COLO668 (cell line): ENCODE measurements at regions not wholly inside any gene's neighbourhood (a gene's known extent, or its start where the extent isn't known, plus 50 kb on each side); places are given as distances from the start of the nearest gene placed in this dataset.

Experiments
- DNase-seq: peaks from one replicate; lab custom pipeline; 2025; ENCODE audit not compliant: unreplicated experiment; lab: John Stamatoyannopoulos, UW

DNA sequence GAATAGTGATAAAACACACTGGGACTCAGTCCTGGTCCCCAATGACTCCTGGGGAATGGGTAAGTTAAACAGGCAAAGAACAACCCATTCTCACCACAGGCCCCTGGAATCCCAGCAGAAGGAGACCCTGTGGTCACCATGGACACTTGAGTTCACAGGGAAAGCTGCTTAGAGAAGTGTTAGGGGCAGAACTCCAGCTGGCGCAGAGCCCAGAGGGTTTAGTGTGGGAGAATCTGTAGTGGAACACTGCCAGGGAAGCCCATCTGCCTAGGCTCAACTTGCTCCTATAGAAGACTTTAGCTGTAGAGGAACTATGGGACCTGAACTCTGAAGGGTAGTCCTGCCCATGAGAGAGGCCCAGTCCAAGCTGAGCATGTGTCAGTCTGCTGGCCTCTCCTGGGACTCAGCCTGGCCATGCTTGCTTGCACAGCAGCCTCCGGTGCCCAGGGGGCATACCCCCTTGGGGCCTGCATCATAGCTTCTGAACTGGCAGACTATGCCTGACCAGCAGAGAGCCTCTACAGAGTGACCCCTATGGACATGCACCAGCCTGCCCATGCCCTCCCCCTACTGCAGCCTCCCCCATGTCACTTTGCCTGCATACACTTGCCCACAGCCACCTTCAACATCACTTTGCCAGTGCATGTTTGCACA lies 343.5 kb downstream of the IDS start:
- DNase-seq, result no peak

DNA sequence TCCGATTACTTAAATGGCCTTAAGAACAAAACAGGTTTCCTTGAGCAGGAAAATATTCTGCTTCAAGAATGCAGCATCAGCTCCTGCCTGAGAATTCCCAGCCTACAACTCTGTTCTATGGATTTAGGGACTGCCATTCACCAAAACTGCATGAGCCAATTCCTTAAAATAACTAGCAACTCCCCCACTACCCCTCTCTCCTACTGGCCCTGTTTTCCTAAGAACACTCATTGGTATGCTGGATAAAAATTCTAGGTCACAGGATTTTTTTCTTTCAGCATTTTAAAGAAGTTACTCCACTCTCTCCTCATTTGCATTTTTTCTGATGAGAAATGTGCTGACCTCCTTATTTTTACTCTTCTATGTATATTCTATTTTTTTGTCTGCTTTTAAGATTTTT lies 347.1 kb downstream of the IDS start:
- DNase-seq, result no peak

DNA sequence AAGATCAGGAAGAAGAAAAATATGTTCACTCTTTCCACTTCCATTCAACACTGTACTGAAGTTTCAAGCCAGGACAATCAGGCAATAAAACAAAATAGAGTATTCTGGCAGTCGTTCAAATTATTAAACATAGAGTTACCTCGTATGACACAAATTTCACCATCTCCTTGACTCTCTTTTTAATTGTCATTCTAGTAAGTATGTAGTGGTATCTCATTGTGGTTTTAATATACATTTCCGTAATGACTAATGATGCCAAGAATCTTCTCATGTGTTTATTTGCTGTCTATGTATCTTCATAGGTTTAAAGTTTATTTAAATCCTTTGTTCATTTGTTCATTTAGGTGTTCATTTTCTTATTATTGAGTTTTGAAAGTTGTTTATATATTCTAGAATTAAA lies 352.2 kb downstream of the IDS start:
- DNase-seq, result no peak

DNA sequence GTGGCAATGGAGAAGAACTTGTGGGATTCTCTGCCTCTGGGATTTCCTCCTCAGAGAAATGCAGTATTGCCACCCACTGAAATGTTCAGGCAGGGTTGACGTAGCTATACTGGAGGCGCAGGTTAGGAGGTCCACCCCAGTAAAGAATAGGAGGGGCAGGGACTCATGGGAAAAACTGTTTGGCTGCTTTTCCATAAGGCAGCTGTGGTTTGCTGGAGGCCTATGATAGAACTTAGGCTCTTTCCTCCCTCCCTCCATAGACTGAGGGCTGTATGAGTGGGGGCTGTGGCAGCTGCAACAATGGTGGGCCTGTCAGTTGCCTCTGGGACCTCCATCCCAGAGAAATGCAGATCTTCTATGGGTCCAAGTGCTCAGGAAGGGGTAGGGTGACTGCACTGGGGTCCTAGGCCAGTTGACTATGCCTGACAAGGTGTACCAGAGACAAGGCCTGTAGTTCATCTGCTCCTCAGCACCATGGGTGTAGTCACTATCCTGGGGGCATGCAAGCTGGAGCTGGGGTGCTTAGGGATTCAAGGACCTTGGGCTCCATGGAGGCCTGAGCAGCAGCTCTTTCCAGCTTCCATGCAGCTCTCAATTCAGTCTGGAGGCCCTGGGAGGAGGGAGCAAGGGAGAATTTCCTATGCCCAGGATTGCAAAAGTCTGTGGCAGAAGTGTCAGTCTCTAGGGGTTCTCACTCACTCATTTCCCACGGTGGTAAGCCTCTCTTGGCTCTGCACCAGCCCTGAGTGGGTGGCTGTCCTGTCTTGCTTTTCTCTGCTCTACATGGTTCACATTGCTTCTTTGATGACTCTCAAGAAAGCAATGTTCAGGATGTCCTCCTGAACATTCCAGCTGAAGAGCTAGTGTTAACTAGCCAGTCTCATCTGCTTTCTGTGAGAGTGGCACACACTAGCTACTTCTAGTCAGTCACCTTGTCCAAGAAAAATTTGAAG lies 353.0 kb downstream of the IDS start:
- no peak for DNase-seq

DNA sequence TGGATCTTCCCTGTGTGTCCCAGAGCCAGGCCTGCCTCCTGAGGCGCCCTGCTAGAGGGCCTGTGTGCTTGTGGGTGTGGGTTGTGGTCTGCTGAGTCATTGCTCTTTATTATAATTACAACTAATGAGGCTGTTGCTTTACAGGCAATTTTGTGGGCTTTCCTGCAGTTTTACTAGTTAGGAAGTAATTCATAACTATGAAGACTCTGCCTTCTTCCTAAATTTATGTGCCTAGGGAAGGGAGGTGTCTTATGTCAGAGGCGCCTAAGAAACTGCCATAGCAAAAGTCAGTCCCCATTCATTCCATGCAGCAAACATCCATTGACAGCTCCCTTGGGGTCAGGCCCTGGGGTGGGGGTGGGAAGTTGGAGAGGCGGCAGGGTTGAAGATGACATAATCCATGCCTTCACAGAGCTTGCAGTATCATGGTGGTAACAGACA lies 359.2 kb downstream of the IDS start:
- no peak for DNase-seq

DNA sequence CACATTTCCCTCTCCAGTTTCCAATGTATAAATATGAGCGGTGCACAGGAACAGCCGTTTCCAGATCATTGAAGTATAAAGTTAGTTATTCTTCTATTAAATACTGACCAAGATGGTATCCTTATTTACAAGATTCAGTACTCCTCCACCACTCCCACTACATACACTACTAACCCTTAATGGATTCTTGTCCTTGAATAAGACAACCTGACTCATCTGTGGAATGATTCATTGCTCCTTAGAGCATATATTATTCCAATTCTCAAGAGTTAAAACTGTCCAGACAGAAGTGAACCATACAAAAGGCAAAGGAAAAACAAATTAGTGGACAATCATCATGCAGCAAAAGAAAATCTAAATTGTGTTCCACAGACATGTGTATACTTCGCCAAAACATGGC lies 373.3 kb downstream of the IDS start:
- no peak for DNase-seq

DNA sequence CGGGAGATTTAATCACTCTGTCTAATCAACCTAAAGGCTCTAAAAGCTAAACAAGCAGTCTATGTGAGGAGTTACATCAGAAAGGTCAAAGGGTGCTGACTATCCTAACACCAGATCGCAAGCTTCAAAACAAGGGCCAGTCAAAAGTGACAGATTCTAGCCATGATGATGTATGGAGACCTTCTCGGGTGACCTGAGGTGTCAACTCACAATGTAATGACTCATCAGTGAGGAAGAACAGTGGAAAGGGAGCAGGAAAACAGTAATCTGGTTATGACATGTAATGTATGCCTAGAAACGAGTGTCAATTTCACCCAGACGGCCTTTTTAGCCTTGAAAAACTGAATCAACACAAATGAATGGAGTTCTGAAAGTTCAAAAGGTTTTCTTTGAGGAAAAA lies 375.3 kb downstream of the IDS start:
- DNase-seq, result no peak

DNA sequence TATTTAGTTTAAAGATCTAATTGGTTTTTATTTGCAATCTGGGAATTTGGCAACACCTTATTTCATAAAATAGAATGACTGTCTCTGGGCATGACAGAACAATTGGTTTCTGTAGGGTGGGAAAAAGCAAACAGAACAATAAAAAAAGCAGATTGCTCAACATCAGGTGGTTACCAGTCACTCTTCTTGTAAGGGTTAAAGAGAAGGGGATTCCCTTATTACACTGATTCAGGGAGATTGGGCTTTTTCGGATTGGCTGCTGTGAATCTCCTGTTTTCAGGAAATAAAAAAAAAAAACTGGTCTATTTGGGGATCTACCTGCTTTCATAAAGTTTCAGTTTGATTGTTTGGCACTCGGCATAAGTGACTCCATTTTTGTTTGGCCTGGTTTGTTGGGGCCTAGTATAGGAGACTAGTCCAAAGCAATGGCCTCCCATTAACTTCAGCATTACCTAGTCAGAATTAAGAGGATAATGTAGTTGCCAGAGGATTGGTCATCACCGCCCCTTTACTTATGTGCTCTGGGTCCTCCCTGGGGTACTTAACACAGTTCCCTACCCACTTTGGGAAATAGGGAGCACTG lies 380.5 kb downstream of the IDS start:
- no peak for DNase-seq

DNA sequence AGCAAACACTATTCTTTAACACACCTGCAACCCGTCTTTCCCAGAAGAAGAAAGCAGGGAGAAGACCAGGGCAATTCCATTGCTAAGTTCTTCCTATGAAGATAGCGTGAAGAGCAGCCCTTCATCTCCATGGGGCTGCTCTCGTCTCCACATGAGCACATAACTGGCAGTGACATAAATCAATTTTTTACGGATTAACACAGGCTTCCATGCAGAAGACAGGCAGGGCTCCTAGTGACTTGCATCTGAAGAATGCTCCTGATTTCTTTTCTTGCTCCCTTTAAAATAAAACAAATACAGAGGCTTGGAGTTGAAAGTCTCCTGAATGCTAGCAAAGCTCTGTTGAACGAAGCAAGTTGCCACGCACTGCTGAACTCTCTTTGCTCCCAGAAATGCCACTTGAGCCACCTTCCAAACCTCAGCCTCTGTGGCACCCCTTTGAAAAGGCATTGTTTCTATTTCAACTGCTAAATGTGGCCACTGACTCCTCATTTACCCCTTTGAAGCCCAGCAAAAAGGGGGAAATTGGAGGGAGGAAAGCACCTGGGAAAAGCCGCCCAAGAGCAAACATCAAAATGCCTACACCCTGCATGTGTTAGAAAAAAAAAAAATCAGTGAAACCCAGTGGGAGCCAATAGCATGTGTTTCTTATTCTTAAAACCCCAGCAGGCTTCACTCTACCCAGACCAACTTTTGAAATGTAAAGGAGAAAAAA lies 383.7 kb downstream of the IDS start:
- no peak for DNase-seq

DNA sequence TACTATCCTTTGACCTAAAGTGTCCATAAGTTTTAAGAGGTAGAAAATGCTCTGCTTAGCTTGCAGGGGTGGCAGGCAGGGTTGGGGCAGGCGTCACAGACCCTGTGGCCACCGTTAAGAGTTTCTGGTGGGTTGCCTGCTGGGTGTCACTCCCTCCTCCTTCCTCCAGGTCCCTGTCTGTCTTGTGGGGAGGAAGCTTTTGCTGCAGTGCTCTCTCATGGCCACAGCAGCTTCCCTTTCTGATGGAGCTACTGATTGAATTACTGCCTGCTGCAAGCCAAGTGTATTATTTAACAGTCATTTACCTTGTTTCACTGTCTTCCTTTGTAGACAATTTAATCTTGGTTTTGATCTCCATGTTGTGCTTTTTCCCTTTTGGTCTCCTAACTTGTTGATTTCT lies 384.6 kb downstream of the IDS start:
- DNase-seq, result no peak

DNA sequence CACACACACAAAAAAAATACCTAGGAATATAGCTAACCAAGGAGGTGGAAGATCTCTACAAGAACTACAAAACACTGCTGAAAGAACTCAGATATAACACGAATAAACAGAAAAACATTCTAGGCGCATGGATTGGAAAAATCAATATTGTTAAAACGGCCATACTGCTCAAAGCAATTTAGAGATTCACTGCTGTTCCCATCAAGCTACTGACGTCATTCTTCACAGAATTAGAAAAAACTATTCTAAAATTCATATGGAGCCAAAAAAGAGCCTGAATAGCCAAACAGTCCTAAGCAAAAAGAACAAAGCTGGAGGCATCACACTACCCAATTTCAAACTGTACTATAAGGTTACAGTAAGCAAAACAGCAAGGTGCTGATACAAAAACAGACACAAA lies 390.2 kb downstream of the IDS start:
- no peak for DNase-seq

DNA sequence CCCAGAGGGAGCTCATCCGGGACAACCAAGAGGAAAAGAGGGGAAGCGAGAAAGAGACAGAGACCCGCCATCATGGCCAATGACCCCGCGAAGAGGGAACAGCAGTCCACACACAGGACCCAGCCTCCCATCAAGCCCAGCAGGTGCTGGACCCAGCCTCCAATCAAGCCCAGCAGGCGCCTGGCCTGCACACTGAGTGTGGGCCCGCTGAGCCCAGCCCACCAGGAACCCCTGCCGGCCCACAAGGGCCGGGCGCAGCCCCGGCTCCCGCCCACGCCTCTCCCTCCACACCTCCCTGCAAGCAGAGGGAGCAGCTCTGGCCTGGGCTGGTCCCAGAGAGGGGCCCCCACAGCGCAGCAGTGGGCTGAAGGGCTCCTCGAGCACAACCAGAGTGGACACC lies 391.1 kb downstream of the IDS start:
- no peak for DNase-seq

DNA sequence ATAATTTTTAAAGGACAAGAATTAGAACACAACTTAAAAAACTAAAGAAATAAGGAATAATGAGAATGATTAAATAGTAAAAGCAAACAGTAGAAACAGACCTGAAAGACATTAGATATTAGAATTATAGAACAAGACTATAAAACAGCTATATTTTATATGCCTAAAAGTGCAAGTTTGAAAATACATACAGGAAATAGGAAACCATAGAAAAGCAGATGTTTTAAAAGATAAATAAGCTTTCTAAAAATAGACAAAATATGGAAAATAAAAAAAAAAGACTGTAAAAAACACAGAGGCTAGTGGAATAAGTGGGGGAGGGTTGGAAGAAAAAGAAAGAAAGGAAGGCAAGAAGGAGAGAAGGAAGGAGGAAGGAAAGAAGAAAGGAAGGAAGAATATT lies 407.3 kb downstream of the IDS start:
- DNase-seq, result no peak

DNA sequence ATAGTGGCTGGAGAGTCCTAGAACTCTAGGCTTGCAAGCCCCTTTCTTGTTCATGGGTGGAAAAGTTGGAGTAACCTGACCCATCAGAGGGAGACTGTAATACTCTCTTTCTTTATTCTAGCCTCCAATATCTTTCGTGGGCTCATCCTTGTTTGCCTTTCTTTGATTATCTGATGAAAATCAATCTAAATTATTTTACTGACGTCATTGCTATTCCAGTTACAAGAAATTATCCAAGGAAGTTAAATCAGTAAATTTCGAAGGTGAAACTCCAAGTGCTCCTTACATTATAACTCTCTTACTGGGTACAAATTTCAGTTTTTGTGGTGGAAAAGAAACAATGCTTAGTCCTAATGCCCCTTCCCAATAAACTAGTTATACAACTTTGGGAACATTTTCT lies 412.9 kb downstream of the IDS start:
- no peak for DNase-seq

DNA sequence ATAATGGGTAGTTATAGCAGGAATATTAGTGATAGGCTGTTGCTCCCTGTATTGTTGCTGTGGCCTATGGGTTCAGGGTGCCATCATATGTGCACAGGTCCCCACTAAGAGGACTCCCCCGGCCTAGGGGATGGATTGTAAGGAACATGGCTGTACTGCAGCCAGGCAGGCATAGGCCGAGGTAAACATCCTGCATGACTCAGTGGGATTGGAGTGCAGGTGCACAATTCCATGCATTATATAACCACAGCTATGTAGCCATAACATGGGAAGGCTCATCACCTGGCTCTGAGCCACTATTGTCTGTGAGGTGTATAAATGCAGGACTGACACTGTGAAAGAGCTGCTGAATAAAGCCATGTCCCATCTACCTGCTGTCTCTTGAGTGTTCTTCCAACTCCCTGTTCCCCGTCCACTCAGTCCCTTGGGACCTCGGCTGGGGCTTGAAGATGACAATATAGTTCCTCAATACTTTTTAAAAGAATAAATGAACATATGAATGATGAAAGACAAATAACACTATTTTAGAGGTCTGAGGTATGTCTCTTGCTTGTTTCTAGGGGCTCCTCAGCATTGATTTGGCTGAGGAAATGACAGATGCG lies 425.2 kb downstream of the IDS start:
- no peak for DNase-seq

DNA sequence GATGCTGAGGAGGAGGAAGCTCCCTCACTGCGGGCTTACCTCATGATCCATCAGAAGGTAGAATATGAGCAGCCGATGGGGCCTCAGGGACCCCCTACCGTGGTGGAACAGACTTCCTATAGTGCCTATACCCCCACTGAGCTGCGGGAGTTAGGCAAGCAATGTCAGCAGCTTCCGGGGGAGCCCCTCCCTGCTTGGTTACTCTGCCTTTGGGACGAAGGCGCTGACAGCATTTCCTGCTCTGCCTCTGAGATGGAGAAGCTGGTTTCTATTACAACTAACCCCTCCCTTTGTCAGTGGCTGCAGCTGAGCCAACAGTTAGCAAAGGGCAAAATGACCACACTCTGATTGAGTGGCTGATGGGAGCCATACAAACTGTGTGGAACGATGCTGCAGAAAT lies 430.7 kb downstream of the IDS start:
- DNase-seq, result no peak

DNA sequence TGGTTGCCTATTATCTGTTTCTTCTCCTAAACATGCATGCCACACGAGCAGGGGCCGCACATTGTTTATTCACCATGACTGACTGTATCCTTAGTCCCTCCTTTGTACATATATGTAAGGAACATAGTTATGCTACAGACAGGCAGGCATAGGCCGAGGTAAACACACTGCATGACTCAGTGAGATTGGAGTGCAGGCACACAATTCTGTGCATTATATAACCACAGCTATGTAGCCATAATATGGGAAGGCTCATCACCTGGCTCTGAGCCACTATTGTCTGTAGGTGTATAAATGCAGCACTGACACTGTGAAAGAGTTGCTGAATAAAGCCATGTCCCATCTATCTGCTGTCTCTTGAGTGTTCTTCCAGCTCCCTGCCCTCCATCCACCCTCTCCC lies 431.6 kb downstream of the IDS start:
- no peak for DNase-seq

DNA sequence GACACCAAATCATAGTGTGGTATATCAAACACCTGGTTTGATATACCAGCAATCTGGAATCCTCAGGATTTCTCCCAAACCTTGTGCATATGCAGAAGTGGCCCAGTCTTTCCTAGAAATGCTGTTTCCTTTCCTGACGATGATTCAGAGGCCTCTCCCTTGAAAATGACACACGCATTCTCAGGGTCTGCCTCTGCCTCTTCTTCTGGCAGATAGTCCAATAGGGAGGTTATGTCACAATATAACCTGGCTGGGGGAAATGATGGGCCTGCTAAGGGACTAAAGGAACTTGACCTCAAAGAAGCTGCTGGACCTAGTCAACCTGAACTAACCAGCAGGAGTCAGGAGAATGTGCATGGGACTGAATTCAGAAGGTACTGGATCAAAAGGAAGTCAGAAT lies 435.2 kb downstream of the IDS start:
- no peak for DNase-seq

DNA sequence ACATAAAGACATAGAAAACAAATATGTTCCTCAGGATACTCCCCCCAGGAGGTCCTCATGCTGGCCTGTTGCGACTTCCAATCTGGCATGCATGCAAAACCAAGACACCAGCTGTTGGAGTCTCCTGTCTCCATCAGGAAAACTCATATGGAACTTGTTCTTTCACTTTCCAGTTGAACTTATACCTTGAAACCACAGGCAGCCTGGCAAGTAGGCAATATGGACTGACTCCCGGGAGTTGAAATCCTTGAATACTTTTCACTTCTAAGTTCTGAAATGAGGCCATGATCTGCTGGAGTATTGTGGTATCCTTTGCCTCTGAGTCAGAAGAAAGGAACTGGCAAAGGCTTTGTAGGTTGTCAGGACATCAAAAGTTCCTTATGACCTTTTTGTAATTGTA lies 444.2 kb downstream of the IDS start:
- DNase-seq, result no peak
